GM23338 (cell line): ENCODE measurements at regions not wholly inside any gene's neighbourhood (a gene's known extent, or its start where the extent isn't known, plus 50 kb on each side); places are given as distances from the start of the nearest gene placed in this dataset.

ENCODE experiments used
- ATAC-seq: fragments of 200-7000 bp; cut with Tn5 transposase; 3 replicates; pipeline ENCODE4 v1.9.1; 2020
- DNase-seq: peaks from one replicate; pipeline ENCODE4 v3.0.0-alpha.2; 2015; ENCODE audit warnings: low spot score
- H2AFZ ChIP-seq: fragments of 200-600 bp; sonication (generic); 2 replicates; pipeline ENCODE4 v1.8.0; 2016; ENCODE audit warnings: antibody characterized with exemption, mild to moderate bottlenecking, moderate library complexity
- H3F3A ChIP-seq: fragments of 200-600 bp; sonication (generic); replicated peaks from 2 replicates; pipeline ENCODE4 v1.8.0; 2017; ENCODE audit warnings: antibody characterized with exemption, mixed run types, low read depth
- H3K27ac ChIP-seq: fragments of 200-600 bp; sonication (generic); 2 replicates; pipeline ENCODE4 v1.6.1; 2016; ENCODE audit warnings: low read depth
- H3K27me3 ChIP-seq: fragments of 200-600 bp; sonication (generic); 2 replicates; pipeline ENCODE4 v1.8.0; 2016; ENCODE audit warnings: mild to moderate bottlenecking, mixed run types, moderate library complexity; ENCODE audit not compliant: insufficient read depth
- H3K36me3 ChIP-seq: fragments of 200-600 bp; sonication (generic); 2 replicates; pipeline ENCODE4 v1.8.0; 2016; ENCODE audit warnings: mild to moderate bottlenecking; ENCODE audit not compliant: insufficient read depth
- H3K4me1 ChIP-seq: fragments of 200-600 bp; sonication (generic); 2 replicates; pipeline ENCODE4 v1.8.0; 2016; ENCODE audit warnings: mild to moderate bottlenecking, moderate library complexity; ENCODE audit not compliant: insufficient read depth
- H3K4me2 ChIP-seq: fragments of 200-600 bp; sonication (generic); 2 replicates; pipeline ENCODE4 v1.7.1; 2017; ENCODE audit warnings: mixed run types
- H3K4me3 ChIP-seq: fragments of 200-600 bp; sonication (generic); 2 replicates; pipeline ENCODE4 v1.6.1; 2016; ENCODE audit warnings: mixed run types
- H3K79me2 ChIP-seq: fragments of 200-600 bp; sonication (generic); replicated peaks from 2 replicates; pipeline ENCODE4 v1.8.0; 2017; ENCODE audit warnings: mild to moderate bottlenecking; ENCODE audit not compliant: insufficient read depth
- H3K9me2 ChIP-seq: fragments of 200-600 bp; sonication (generic); 2 replicates; pipeline ENCODE4 v1.8.0; 2017; ENCODE audit not compliant: insufficient read depth
- H4K20me1 ChIP-seq: fragments of 200-600 bp; sonication (generic); replicated peaks from 2 replicates; pipeline ENCODE4 v1.8.0; 2017; ENCODE audit warnings: mild to moderate bottlenecking; ENCODE audit not compliant: insufficient read depth
- H3K27ac Mint-ChIP-seq: 2 replicates; pipeline ENCODE4 v1.8.0; 2020; ENCODE audit warnings: inconsistent platforms, mild to moderate bottlenecking, moderate library complexity, mixed read lengths
- H3K27me3 Mint-ChIP-seq: 3 replicates; pipeline ENCODE4 v1.8.0; 2022; ENCODE audit warnings: low read depth, mild to moderate bottlenecking, moderate library complexity, mixed read lengths, inconsistent platforms; ENCODE audit not compliant: insufficient read depth, poor library complexity
- H3K36me3 Mint-ChIP-seq: 3 replicates; pipeline ENCODE4 v1.8.0; 2021; ENCODE audit warnings: low read depth, mild to moderate bottlenecking, inconsistent platforms, moderate library complexity, mixed read lengths
- H3K4me1 Mint-ChIP-seq: 3 replicates; pipeline ENCODE4 v1.8.0; 2020; ENCODE audit warnings: mild to moderate bottlenecking, inconsistent platforms, mixed read lengths
- H3K4me3 Mint-ChIP-seq: 3 replicates; pipeline ENCODE4 v1.8.0; 2021; ENCODE audit warnings: moderate library complexity, mild to moderate bottlenecking, inconsistent platforms, mixed read lengths
- H3K9me3 Mint-ChIP-seq: 3 replicates; pipeline ENCODE4 v1.8.0; 2020; ENCODE audit warnings: moderate library complexity, mild to moderate bottlenecking, inconsistent platforms, mixed read lengths
- CREB1 ChIP-seq: fragments of 250-450 bp; sonication (Bioruptor Pico); IDR thresholded peaks from 2 replicates; pipeline ENCODE4 v1.5.0; 2020; ENCODE audit warnings: low read depth, mild to moderate bottlenecking, moderate library complexity
- EZH2 ChIP-seq: fragments of 200-600 bp; sonication (generic); IDR thresholded peaks from one replicate; pipeline ENCODE4 v1.8.0; 2017; ENCODE audit warnings: antibody characterized with exemption, mild to moderate bottlenecking, low read depth; ENCODE audit not compliant: unreplicated experiment
- EZH2phosphoT487 ChIP-seq: fragments of 200-600 bp; sonication (generic); IDR thresholded peaks from one replicate; pipeline ENCODE4 v1.8.1; 2018; ENCODE audit warnings: antibody characterized with exemption; ENCODE audit not compliant: unreplicated experiment
- JUNB ChIP-seq: IDR thresholded peaks from one replicate; pipeline ENCODE4 v1.6.1; 2016; ENCODE audit warnings: antibody characterized with exemption; ENCODE audit not compliant: unreplicated experiment
- NANOG ChIP-seq: IDR thresholded peaks from 2 replicates; pipeline ENCODE4 v1.6.1; 2016; ENCODE audit warnings: antibody characterized with exemption, borderline replicate concordance
- POLR2AphosphoS5 ChIP-seq: IDR thresholded peaks from 2 replicates; pipeline ENCODE4 v1.6.1; 2016; ENCODE audit warnings: antibody characterized with exemption, low read depth
- STAT1 ChIP-seq: IDR thresholded peaks from one replicate; pipeline ENCODE4 v1.6.1; 2016; ENCODE audit warnings: antibody characterized with exemption; ENCODE audit not compliant: unreplicated experiment
- ZNF114 ChIP-seq: fragments of 250-450 bp; sonication (Bioruptor Pico); IDR thresholded peaks from 2 replicates; pipeline ENCODE4 v1.5.0; 2020; ENCODE audit warnings: mild to moderate bottlenecking, moderate library complexity
- ZNF331 ChIP-seq: fragments of 250-450 bp; sonication (Bioruptor Pico); IDR thresholded peaks from 2 replicates; pipeline ENCODE4 v1.5.0; 2020; ENCODE audit warnings: low read depth, mild to moderate bottlenecking, moderate library complexity
- TF ChIP-seq, protein P1 (sequence below): IDR thresholded peaks from 2 replicates; pipeline ENCODE4 v1.6.1; 2016; ENCODE audit warnings: antibody characterized with exemption
- TF ChIP-seq, protein P2 (sequence below): fragments of 250-450 bp; sonication (Bioruptor Pico); IDR thresholded peaks from 2 replicates; pipeline ENCODE4 v1.5.0; 2020; ENCODE audit warnings: mild to moderate bottlenecking, moderate library complexity
- TF ChIP-seq, protein P3 (sequence below), 2 experiments: fragments of 200-600 bp in 1 of 2; sonication (generic) in 1 of 2; conservative IDR thresholded peaks; 2 replicates each; pipeline versions ENCODE4 v1.5.1 to v1.6.1; 2016 to 2017; ENCODE audit warnings: antibody characterized with exemption in 2 of 2, low read depth in 2 of 2, mild to moderate bottlenecking in 2 of 2, moderate library complexity in 1 of 2
- TF ChIP-seq, protein P4 (sequence below): IDR thresholded peaks from one replicate; pipeline ENCODE4 v1.6.1; 2018; ENCODE audit warnings: antibody characterized with exemption; ENCODE audit not compliant: unreplicated experiment

DNA sequence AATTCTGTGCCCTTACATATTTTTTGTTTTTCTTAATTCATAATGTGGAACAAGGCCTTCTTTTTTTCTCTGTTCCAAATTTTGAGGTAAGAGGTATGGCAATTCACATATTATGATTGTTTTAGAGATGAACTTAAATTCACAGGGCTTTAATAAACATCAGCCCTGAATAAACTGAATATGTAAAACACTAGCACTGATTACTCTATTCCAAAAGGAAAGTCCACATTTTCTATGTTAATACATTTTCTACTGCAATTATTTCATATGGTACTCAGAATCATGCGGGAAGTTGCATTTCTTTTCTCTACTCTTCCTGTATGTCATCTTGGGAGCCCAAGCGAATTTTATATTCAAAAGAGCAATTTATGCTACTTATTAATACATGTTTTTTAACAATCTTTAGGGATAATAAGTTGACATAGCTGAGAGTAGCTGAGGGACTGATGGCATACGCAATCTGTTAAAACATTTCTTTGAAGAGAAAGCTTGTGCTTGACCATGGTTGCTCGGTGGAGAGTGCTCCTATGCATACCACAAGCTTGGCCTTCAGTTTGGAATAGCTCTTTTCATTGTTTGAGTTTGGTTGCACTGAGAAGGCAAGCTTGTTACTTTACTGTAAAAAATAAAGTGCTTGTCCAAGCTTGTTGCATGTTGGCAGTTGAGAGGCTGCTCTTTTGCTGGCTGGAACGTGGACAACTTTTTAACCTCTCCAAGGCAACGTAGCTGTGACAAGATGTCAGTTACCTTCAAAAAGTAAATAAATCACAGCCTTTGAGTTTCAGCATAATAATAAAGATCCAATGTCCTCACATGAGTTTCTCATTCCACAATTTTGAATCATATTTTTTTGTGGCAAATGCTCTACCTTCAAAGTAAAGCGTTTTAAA is 196.3 kb upstream of the SPRY1 start:
- H3K36me3 ChIP-seq = no peaks in the 10 kb centered on the region
- no peak overlapping the region for H3K27ac ChIP-seq
- no peaks in the 10 kb centered on the region for H3K79me2 ChIP-seq
- H3K36me3 Mint-ChIP-seq = no peaks in the 10 kb centered on the region
- peaks cover 7% of the 10 kb centered on the region for H3K4me1 Mint-ChIP-seq
- H3K9me2 ChIP-seq = no peaks in the 10 kb centered on the region
- no peak overlapping the region for H3K4me2 ChIP-seq
- H2AFZ ChIP-seq = no peak overlapping the region
- H3F3A ChIP-seq = no peaks in the 10 kb centered on the region
- no peak overlapping the region for H3K27ac Mint-ChIP-seq
- H3K9me3 Mint-ChIP-seq = no peaks in the 10 kb centered on the region
- TF ChIP-seq CREB1 (CRISPR knock-in tag) (no peak), STAT1 (no peak), EZH2phosphoT487 (no peak), ZNF331 (CRISPR knock-in tag) (no peak), POLR2AphosphoS5 (no peak), NANOG (no peak), EZH2 (no peak), ZNF114 (no peak), JUNB (no peak)
- TF ChIP-seq, protein P1, sequence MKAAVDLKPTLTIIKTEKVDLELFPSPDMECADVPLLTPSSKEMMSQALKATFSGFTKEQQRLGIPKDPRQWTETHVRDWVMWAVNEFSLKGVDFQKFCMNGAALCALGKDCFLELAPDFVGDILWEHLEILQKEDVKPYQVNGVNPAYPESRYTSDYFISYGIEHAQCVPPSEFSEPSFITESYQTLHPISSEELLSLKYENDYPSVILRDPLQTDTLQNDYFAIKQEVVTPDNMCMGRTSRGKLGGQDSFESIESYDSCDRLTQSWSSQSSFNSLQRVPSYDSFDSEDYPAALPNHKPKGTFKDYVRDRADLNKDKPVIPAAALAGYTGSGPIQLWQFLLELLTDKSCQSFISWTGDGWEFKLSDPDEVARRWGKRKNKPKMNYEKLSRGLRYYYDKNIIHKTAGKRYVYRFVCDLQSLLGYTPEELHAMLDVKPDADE = no peak
- TF ChIP-seq, protein P2, sequence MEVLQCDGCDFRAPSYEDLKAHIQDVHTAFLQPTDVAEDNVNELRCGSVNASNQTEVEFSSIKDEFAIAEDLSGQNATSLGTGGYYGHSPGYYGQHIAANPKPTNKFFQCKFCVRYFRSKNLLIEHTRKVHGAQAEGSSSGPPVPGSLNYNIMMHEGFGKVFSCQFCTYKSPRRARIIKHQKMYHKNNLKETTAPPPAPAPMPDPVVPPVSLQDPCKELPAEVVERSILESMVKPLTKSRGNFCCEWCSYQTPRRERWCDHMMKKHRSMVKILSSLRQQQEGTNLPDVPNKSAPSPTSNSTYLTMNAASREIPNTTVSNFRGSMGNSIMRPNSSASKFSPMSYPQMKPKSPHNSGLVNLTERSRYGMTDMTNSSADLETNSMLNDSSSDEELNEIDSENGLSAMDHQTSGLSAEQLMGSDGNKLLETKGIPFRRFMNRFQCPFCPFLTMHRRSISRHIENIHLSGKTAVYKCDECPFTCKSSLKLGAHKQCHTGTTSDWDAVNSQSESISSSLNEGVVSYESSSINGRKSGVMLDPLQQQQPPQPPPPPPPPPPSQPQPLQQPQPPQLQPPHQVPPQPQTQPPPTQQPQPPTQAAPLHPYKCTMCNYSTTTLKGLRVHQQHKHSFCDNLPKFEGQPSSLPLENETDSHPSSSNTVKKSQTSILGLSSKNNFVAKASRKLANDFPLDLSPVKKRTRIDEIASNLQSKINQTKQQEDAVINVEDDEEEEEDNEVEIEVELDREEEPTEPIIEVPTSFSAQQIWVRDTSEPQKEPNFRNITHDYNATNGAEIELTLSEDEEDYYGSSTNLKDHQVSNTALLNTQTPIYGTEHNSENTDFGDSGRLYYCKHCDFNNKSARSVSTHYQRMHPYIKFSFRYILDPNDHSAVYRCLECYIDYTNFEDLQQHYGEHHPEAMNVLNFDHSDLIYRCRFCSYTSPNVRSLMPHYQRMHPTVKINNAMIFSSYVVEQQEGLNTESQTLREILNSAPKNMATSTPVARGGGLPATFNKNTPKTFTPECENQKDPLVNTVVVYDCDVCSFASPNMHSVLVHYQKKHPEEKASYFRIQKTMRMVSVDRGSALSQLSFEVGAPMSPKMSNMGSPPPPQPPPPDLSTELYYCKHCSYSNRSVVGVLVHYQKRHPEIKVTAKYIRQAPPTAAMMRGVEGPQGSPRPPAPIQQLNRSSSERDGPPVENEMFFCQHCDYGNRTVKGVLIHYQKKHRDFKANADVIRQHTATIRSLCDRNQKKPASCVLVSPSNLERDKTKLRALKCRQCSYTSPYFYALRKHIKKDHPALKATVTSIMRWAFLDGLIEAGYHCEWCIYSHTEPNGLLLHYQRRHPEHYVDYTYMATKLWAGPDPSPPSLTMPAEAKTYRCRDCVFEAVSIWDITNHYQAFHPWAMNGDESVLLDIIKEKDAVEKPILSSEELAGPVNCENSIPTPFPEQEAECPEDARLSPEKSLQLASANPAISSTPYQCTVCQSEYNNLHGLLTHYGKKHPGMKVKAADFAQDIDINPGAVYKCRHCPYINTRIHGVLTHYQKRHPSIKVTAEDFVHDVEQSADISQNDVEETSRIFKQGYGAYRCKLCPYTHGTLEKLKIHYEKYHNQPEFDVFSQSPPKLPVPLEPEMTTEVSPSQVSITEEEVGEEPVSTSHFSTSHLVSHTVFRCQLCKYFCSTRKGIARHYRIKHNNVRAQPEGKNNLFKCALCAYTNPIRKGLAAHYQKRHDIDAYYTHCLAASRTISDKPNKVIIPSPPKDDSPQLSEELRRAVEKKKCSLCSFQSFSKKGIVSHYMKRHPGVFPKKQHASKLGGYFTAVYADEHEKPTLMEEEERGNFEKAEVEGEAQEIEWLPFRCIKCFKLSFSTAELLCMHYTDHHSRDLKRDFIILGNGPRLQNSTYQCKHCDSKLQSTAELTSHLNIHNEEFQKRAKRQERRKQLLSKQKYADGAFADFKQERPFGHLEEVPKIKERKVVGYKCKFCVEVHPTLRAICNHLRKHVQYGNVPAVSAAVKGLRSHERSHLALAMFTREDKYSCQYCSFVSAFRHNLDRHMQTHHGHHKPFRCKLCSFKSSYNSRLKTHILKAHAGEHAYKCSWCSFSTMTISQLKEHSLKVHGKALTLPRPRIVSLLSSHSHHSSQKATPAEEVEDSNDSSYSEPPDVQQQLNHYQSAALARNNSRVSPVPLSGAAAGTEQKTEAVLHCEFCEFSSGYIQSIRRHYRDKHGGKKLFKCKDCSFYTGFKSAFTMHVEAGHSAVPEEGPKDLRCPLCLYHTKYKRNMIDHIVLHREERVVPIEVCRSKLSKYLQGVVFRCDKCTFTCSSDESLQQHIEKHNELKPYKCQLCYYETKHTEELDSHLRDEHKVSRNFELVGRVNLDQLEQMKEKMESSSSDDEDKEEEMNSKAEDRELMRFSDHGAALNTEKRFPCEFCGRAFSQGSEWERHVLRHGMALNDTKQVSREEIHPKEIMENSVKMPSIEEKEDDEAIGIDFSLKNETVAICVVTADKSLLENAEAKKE (CRISPR knock-in tag) = no peak
- TF ChIP-seq, protein P3, sequence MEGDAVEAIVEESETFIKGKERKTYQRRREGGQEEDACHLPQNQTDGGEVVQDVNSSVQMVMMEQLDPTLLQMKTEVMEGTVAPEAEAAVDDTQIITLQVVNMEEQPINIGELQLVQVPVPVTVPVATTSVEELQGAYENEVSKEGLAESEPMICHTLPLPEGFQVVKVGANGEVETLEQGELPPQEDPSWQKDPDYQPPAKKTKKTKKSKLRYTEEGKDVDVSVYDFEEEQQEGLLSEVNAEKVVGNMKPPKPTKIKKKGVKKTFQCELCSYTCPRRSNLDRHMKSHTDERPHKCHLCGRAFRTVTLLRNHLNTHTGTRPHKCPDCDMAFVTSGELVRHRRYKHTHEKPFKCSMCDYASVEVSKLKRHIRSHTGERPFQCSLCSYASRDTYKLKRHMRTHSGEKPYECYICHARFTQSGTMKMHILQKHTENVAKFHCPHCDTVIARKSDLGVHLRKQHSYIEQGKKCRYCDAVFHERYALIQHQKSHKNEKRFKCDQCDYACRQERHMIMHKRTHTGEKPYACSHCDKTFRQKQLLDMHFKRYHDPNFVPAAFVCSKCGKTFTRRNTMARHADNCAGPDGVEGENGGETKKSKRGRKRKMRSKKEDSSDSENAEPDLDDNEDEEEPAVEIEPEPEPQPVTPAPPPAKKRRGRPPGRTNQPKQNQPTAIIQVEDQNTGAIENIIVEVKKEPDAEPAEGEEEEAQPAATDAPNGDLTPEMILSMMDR (conservative IDR thresholded peaks at IDR 0.05; ENCODE audit: low read depth in 2 of 2) = no peak
- TF ChIP-seq, protein P4, sequence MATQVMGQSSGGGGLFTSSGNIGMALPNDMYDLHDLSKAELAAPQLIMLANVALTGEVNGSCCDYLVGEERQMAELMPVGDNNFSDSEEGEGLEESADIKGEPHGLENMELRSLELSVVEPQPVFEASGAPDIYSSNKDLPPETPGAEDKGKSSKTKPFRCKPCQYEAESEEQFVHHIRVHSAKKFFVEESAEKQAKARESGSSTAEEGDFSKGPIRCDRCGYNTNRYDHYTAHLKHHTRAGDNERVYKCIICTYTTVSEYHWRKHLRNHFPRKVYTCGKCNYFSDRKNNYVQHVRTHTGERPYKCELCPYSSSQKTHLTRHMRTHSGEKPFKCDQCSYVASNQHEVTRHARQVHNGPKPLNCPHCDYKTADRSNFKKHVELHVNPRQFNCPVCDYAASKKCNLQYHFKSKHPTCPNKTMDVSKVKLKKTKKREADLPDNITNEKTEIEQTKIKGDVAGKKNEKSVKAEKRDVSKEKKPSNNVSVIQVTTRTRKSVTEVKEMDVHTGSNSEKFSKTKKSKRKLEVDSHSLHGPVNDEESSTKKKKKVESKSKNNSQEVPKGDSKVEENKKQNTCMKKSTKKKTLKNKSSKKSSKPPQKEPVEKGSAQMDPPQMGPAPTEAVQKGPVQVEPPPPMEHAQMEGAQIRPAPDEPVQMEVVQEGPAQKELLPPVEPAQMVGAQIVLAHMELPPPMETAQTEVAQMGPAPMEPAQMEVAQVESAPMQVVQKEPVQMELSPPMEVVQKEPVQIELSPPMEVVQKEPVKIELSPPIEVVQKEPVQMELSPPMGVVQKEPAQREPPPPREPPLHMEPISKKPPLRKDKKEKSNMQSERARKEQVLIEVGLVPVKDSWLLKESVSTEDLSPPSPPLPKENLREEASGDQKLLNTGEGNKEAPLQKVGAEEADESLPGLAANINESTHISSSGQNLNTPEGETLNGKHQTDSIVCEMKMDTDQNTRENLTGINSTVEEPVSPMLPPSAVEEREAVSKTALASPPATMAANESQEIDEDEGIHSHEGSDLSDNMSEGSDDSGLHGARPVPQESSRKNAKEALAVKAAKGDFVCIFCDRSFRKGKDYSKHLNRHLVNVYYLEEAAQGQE = no peak
- peaks cover 2% of the 10 kb centered on the region for H3K27me3 Mint-ChIP-seq
- no peak overlapping the region for H3K4me3 Mint-ChIP-seq
- DNase-seq (no peak), ATAC-seq (no peak)
- H4K20me1 ChIP-seq = no peaks in the 10 kb centered on the region
- H3K4me1 ChIP-seq = peaks cover 10% of the 10 kb centered on the region; the same call in 1 of the 2 replicates
- H3K27me3 ChIP-seq = no peaks in the 10 kb centered on the region
- no peak overlapping the region for H3K4me3 ChIP-seq
